SK-N-MC (cell line): ENCODE measurements at regions not wholly inside any gene's neighbourhood (a gene's known extent, or its start where the extent isn't known, plus 50 kb on each side); places are given as distances from the start of the nearest gene placed in this dataset.

Source experiments
- EZH2 ChIP-seq: fragments of 200-600 bp; sonication (generic); IDR thresholded peaks from one replicate; pipeline ENCODE4 v1.6.1; 2017; ENCODE audit warnings: antibody characterized with exemption
- POLR2AphosphoS5 ChIP-seq: IDR thresholded peaks from 2 replicates; pipeline ENCODE4 v1.6.1; 2012; ENCODE audit warnings: mild to moderate bottlenecking, low read depth, low read length, borderline replicate concordance

GRCh38 chr4:171348090-171348489, 465.1 kb upstream of the GALNTL6 start:
- TF ChIP-seq POLR2AphosphoS5 (no peak), EZH2 (no peak)
